BLaER1 (cell line): ENCODE measurements at regions not wholly inside any gene's neighbourhood (a gene's known extent, or its start where the extent isn't known, plus 50 kb on each side); places are given as distances from the start of the nearest gene placed in this dataset.
"Not testable (repeated sequence)": the region's sequence is repeated elsewhere in the genome, so short reads cannot be mapped to it uniquely, and the experiment has no call there.

Source experiments
- H3K27ac ChIP-seq: shearing (Covaris generic); formaldehyde crosslinking; 2 replicates; pipeline ENCODE4 v1.8.1; 2022
- H3K27me3 ChIP-seq: shearing (Covaris generic); formaldehyde crosslinking; 2 replicates; pipeline ENCODE4 v1.8.1; 2022
- H3K36me3 ChIP-seq: shearing (Covaris generic); formaldehyde crosslinking; 2 replicates; pipeline ENCODE4 v1.8.1; 2022
- H3K4me1 ChIP-seq: shearing (Covaris generic); formaldehyde crosslinking; 2 replicates; pipeline ENCODE4 v1.8.1; 2022
- H3K4me2 ChIP-seq: shearing (Covaris generic); formaldehyde crosslinking; 2 replicates; pipeline ENCODE4 v1.8.1; 2022
- H3K4me3 ChIP-seq: shearing (Covaris generic); formaldehyde crosslinking; 2 replicates; pipeline ENCODE4 v1.8.1; 2022
- H3K9ac ChIP-seq: shearing (Covaris generic); formaldehyde crosslinking; 2 replicates; pipeline ENCODE4 v1.8.1; 2022
- H3K9me3 ChIP-seq: shearing (Covaris generic); formaldehyde crosslinking; 2 replicates; pipeline ENCODE4 v1.8.1; 2022
- H4K20me1 ChIP-seq: shearing (Covaris generic); formaldehyde crosslinking; 2 replicates; pipeline ENCODE4 v1.8.1; 2022
- Cebpa-rat ChIP-seq: shearing (Covaris generic); IDR thresholded peaks from 2 replicates; pipeline ENCODE4 v1.8.1; 2022

DNA sequence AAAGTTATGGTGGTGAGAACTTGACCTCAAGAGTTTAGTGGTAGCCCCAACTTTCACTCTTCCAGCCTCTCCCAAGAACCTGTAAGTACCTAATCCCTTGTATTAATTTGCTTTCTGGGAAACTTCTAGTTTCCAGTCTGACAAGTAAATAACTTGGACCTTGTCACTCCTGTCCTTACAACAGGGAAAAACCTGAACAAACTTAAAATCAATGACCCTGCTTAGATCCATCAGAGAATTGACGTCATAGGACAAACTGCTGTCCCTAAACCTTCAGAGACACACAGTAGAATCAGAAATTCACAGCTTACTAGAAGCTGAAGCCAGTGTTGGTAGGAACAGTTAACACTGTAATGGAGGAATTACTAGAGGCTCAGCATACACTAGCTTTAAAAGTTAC lies 60.0 kb upstream of the DCLK2 start:
- H3K9ac ChIP-seq, result no peak overlapping the region
- H3K4me1 ChIP-seq, result no peaks in the 10 kb centered on the region
- H3K27ac ChIP-seq, result no peak overlapping the region
- no peak for TF ChIP-seq Cebpa-rat
- no peaks in the 10 kb centered on the region for H4K20me1 ChIP-seq
- H3K27me3 ChIP-seq, result no peaks in the 10 kb centered on the region
- no peak overlapping the region for H3K4me2 ChIP-seq
- no peak overlapping the region for H3K4me3 ChIP-seq
- no peaks in the 10 kb centered on the region for H3K36me3 ChIP-seq
- H3K9me3 ChIP-seq, result no peaks in the 10 kb centered on the region

DNA sequence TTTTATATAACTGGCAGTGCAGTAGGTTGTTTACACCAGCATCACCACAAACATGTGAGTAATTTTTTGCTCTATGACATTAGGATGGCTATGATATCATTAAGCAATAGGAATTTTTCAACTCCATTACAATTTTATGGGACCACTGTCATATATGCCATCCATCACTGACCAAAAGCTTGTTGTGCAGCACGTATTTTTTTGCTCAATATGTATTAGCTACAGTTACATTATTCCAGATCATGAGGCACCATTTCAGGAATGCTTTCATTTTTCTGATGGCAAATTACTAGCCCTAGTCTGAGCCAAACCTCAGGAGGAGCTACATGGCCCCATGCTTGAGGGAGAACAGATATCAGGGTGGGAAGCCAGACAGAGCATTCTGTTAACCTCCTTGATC lies 56.8 kb upstream of the DCLK2 start:
- TF ChIP-seq Cebpa-rat, result no peak
- Histone ChIP-seq H3K9me3 (peaks cover 14% of the 10 kb centered on the region), H4K20me1 (no peaks in the 10 kb centered on the region)

DNA sequence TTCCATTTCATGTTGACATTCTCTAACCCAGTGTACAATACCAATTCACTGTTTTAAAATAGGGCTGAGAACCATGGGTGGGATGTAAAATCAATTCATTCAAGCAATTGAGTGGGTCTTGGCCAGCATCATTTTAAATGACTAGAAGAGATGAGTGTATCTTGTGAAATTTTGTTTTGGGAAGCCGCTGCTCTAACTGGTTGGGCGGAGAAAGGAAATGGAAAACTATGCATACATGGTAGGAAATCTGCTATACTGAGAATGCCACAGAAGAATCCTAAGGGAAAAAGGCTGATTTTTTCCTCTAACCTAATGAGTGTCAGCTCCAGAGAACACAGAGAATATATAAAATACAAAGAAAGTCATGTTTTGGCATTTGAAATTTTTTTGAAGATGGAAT lies 54.8 kb upstream of the DCLK2 start:
- no peak overlapping the region for H3K4me3 ChIP-seq
- no peaks in the 10 kb centered on the region for H3K4me1 ChIP-seq
- no peak overlapping the region for H3K9ac ChIP-seq
- H3K9me3 ChIP-seq, result peaks cover 29% of the 10 kb centered on the region
- H3K4me2 ChIP-seq, result no peak overlapping the region
- H4K20me1 ChIP-seq, result no peaks in the 10 kb centered on the region
- H3K27me3 ChIP-seq, result no peaks in the 10 kb centered on the region
- no peak overlapping the region for H3K27ac ChIP-seq
- TF ChIP-seq Cebpa-rat, result no peak
- H3K36me3 ChIP-seq, result 0 out of 2 replicates have a peak, but pooled peaks cover 4% of the 10 kb centered on the region

More for the DNA sequence above, 56.8 kb upstream of the DCLK2 start:
- Histone ChIP-seq H3K4me2 (no peak overlapping the region), H3K36me3 (no peaks in the 10 kb centered on the region), H3K27ac (no peak overlapping the region), H3K4me3 (no peak overlapping the region), H3K9ac (no peak overlapping the region), H3K27me3 (no peaks in the 10 kb centered on the region), H3K4me1 (no peaks in the 10 kb centered on the region)

DNA sequence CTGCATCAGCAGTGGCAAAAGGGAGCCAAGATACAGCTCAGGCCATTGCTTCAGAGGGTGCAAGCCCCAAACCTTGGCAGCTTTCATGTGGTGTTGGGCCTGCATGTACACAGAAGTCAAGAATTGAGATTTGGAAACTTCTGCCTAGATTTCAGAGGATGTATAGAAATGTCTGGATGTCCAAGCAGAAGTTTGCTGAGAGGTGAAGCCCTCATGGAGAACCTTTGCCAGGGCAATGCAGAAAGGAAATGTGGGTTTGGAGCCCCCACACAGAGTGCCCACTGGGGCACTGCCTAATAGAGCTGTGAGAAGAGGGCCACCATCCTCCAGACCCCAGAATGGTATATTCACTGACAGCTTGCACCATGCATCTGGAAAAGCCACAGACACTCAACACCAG lies 51.3 kb upstream of the DCLK2 start:
- H3K27ac ChIP-seq, H3K4me1 ChIP-seq, H3K27me3 ChIP-seq, H3K4me2 ChIP-seq, H4K20me1 ChIP-seq, H3K9ac ChIP-seq, H3K36me3 ChIP-seq, H3K4me3 ChIP-seq: not testable (repeated sequence)
- H3K9me3 ChIP-seq, result peaks cover 29% of the 10 kb centered on the region
